Activated T-helper 2 cell treated with anti-CD3 and anti-CD28 coated beads, Interferon-gamma antibody, Interleukin-2, Interleukin-4, amounts not matched to agents 10 μg/mL and 5 μg/mL and 100 μg/mL, durations not matched to agents 14 hours and 24 hours and 36 hours (primary cell): ENCODE measurements at regions not wholly inside any gene's neighbourhood (a gene's known extent, or its start where the extent isn't known, plus 50 kb on each side); places are given as distances from the start of the nearest gene placed in this dataset.

ENCODE experiments used
- DNase-seq: peaks from one replicate; pipeline ENCODE4 v3.0.0; 2021; ENCODE audit warnings: low spot score
- H3K27ac Mint-ChIP-seq: one replicate; pipeline ENCODE4 v1.8.0; 2021; ENCODE audit warnings: mixed read lengths
- H3K27me3 Mint-ChIP-seq: one replicate; pipeline ENCODE4 v1.8.0; 2021; ENCODE audit warnings: low read depth, mixed read lengths
- H3K36me3 Mint-ChIP-seq: one replicate; pipeline ENCODE4 v1.8.0; 2021; ENCODE audit warnings: low read depth, mixed read lengths
- H3K4me1 Mint-ChIP-seq: one replicate; pipeline ENCODE4 v1.8.0; 2021; ENCODE audit warnings: low read depth, mixed read lengths
- H3K4me3 Mint-ChIP-seq: one replicate; pipeline ENCODE4 v1.8.0; 2021; ENCODE audit warnings: low read depth, mild to moderate bottlenecking, moderate library complexity, mixed read lengths
- H3K9me3 Mint-ChIP-seq: one replicate; pipeline ENCODE4 v1.8.0; 2021; ENCODE audit warnings: mixed read lengths
- intact Hi-C: fragments of 100-400 bp; cut with micrococcal nuclease; formaldehyde crosslinking; loops from one replicate; pipeline ENCODE4 v1.15.1; 2023

DNA sequence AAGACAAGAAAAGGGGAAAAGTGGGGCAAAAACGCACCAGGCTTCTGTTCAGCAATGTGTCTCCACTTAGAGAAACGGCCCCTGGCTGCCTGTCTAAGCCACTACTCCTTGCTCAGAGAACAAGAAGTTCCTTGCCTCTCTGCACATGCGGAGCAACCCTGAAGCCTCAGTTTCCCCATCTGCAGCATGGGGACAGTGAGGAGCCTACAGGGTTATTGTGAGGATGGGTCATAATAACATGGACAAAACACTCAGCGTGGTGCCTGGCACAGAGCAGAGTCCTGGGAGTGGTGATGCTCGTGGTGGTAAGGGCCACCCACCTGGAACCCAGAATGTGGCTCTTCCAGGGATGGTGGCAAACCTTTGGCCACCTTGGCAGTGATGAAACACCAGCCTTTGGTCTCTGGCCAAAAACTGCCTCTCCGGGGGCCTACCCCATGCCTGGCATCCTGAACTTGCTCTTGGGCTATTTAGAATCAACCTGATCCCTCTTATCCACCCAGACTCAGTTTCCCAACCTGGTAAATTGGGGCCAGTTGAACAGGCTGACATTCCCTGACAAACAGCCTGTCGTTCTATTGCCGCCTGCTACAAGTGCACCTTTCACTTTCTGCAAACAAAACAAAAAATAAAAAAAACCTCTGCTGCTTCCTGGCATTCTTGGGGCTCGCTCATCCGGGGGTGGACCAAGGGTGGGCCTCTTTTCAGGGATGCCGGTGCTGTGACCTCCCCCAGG, 56.5 kb upstream of the DLK1 start:
- H3K4me1 Mint-ChIP-seq = no peaks in the 10 kb centered on the region
- H3K9me3 Mint-ChIP-seq = no peaks in the 10 kb centered on the region
- no peak for DNase-seq
- no peaks in the 10 kb centered on the region for H3K36me3 Mint-ChIP-seq
- H3K27ac Mint-ChIP-seq = no peak overlapping the region
- intact Hi-C loops = no loop called here
- H3K27me3 Mint-ChIP-seq = peaks cover 38% of the 10 kb centered on the region
- no peak overlapping the region for H3K4me3 Mint-ChIP-seq

- H3K27me3 Mint-ChIP-seq = peaks cover 38% of the 10 kb centered on the region
- intact Hi-C loops = no loop called here
- H3K4me1 Mint-ChIP-seq = no peaks in the 10 kb centered on the region
- no peaks in the 10 kb centered on the region for H3K36me3 Mint-ChIP-seq
- H3K9me3 Mint-ChIP-seq = no peaks in the 10 kb centered on the region
- DNase-seq = no peak
- H3K27ac Mint-ChIP-seq = no peak overlapping the region
- no peak overlapping the region for H3K4me3 Mint-ChIP-seq
These were observed 56.0 kb upstream of the DLK1 start for GRCh38 chr14:100670753-100671049.

- no peaks in the 10 kb centered on the region for H3K9me3 Mint-ChIP-seq
- intact Hi-C loops = no loop called here
- no peaks in the 10 kb centered on the region for H3K36me3 Mint-ChIP-seq
- H3K27me3 Mint-ChIP-seq = peaks cover 38% of the 10 kb centered on the region
- H3K4me3 Mint-ChIP-seq = no peak overlapping the region
- H3K4me1 Mint-ChIP-seq = no peaks in the 10 kb centered on the region
- H3K27ac Mint-ChIP-seq = no peak overlapping the region
- DNase-seq = no peak
These were observed 55.2 kb upstream of the DLK1 start for GRCh38 chr14:100671386-100671901.

- H3K36me3 Mint-ChIP-seq = no peaks in the 10 kb centered on the region
- intact Hi-C loops = no loop called here
- no peaks in the 10 kb centered on the region for H3K9me3 Mint-ChIP-seq
- peaks cover 38% of the 10 kb centered on the region for H3K27me3 Mint-ChIP-seq
- H3K4me1 Mint-ChIP-seq = no peaks in the 10 kb centered on the region
- H3K4me3 Mint-ChIP-seq = no peak overlapping the region
- no peak overlapping the region for H3K27ac Mint-ChIP-seq
- DNase-seq = no peak
These were observed 54.8 kb upstream of the DLK1 start for GRCh38 chr14:100671906-100672305.

GRCh38 chr14:100673085-100673806, 53.4 kb upstream of the DLK1 start:
- H3K36me3 Mint-ChIP-seq = no peaks in the 10 kb centered on the region
- H3K9me3 Mint-ChIP-seq = no peaks in the 10 kb centered on the region
- DNase-seq = no peak
- intact Hi-C loops = no loop called here
- H3K4me1 Mint-ChIP-seq = no peaks in the 10 kb centered on the region
- H3K27me3 Mint-ChIP-seq = peaks cover 38% of the 10 kb centered on the region
- no peak overlapping the region for H3K27ac Mint-ChIP-seq
- no peak overlapping the region for H3K4me3 Mint-ChIP-seq

DNA sequence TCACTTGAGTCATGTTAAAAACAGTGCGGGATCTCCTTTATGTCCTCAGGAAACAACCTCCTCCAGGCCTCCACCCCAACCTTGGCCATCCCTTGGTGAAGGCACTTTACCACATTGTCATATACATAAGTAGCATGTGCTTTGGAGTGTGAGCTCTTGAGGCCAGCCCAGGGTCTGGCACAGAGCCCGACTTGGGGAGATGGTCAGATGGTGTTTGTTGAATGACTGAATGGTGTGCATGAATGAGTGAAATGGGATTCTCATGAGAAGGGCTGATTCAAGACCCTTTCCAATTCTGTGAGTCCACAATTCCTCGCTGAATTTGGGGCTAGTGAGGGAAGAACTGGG, 52.9 kb upstream of the DLK1 start:
- Mint-ChIP-seq H3K27me3 (peaks cover 38% of the 10 kb centered on the region), H3K36me3 (no peaks in the 10 kb centered on the region), H3K4me3 (no peak overlapping the region), H3K27ac (no peak overlapping the region), H3K9me3 (no peaks in the 10 kb centered on the region), H3K4me1 (no peaks in the 10 kb centered on the region)
- intact Hi-C loops = no loop called here
- DNase-seq = no peak

DNA sequence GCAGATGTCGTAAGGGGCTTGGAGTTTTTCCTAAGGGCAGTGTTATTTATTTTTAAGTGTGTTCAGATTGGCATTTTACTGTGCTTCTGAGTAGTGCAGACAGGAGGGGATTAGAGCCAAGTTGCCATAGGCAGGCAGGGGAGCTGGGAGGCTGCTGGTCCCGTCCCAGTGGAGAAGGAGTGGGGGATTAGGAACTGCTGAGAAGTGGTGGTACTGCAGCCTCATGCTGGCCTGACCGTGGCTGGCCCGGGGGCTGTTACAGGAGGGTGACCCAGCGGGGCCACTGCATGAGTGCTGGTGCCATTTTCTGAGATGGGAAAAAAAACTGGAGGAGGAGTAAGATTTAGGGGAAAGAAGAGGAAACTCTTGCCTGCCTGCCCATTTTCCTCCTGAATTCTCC, 52.3 kb upstream of the DLK1 start:
- Mint-ChIP-seq H3K4me3 (no peak overlapping the region), H3K9me3 (no peaks in the 10 kb centered on the region), H3K36me3 (no peaks in the 10 kb centered on the region), H3K27me3 (peaks cover 38% of the 10 kb centered on the region), H3K4me1 (no peaks in the 10 kb centered on the region), H3K27ac (no peak overlapping the region)
- DNase-seq = no peak
- intact Hi-C loops = no loop called here

GRCh38 chr14:100674897-100675619, 51.6 kb upstream of the DLK1 start:
- Mint-ChIP-seq H3K4me1 (no peaks in the 10 kb centered on the region), H3K4me3 (no peak overlapping the region), H3K9me3 (no peaks in the 10 kb centered on the region), H3K27me3 (peaks cover 35% of the 10 kb centered on the region), H3K27ac (no peak overlapping the region), H3K36me3 (no peaks in the 10 kb centered on the region)
- intact Hi-C loops = no loop called here
- DNase-seq = no peak

DNA sequence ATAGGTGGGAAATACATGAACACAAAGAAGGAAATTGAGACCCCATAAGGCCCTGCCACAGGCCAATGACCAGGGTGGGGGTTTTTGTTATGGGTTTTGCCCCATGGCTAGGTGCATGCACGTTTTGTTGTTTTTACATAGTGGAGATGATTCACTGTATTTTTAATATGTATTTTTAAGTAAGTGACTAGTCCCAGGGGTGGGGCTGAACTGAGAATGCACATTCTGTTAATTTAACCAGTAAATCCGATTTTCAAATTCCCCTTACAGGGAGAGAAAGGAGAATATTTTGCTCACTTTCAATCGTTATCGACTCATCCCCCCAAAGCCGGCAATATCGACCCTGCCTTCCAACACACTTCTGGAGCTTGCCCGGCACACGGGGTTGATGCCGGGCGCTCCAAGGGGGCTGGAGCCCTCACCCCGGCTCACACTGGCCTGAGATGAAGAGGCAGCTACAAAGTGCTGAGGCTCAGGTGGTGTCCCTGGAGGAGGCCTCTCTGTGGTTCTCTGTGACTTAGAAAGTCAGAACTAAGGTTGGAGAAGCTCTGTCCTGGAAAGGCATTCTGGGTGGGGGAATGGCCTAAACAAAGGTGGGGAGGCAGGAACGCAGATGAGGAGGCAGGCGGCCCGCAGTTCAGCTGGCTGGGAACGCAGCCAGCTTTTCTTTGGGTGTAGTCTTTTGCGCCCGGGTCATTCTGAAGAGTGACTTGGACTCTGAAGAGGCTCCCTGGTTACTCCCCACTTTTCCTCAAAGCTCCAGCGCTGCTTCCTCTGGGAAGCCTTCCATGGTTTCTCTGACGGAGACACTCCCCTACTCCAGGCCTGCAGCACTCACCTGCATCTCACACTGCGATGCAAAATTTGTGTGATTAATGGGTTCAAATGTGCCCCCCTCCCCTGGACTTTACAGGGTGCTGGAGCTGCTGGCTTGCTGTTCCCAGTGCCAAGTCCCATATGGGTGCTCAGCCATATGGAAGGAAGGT, 50.7 kb upstream of the DLK1 start:
- Mint-ChIP-seq H3K4me3 (no peak overlapping the region), H3K36me3 (no peaks in the 10 kb centered on the region), H3K27ac (no peak overlapping the region), H3K9me3 (no peaks in the 10 kb centered on the region), H3K27me3 (peaks cover 30% of the 10 kb centered on the region), H3K4me1 (no peaks in the 10 kb centered on the region)
- DNase-seq = no peak
- intact Hi-C loops = no loop called here
